AG08395 (cell line): ENCODE measurements at regions not wholly inside any gene's neighbourhood (a gene's known extent, or its start where the extent isn't known, plus 50 kb on each side); places are given as distances from the start of the nearest gene placed in this dataset.
"Not testable (repeated sequence)": the region's sequence is repeated elsewhere in the genome, so short reads cannot be mapped to it uniquely, and the experiment has no call there.

Source experiments
- DNase-seq: peaks from one replicate; pipeline ENCODE4 v3.0.0; 2012; ENCODE audit warnings: mixed read lengths, low spot score

DNA sequence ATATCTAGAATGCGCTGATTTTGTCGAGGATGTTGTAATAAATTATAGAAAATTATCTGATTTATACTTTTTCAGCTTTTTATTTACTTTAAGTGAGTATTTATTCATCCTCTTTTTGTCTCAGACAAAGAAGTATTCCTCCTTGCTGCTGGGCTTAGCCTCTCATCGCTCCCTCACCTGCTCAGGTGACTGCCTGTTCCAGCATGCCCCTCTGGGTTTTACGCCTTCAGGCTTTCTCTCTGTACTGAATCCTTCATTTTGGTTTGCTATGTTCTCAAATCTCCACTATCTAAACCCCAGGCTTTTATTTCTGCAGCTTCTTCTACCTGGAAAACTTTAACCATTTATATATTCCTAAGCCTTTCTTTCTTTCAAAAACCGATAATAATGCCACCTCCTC, 1650.9 kb upstream of the SEL1L start:
- DNase-seq, result no peak

DNA sequence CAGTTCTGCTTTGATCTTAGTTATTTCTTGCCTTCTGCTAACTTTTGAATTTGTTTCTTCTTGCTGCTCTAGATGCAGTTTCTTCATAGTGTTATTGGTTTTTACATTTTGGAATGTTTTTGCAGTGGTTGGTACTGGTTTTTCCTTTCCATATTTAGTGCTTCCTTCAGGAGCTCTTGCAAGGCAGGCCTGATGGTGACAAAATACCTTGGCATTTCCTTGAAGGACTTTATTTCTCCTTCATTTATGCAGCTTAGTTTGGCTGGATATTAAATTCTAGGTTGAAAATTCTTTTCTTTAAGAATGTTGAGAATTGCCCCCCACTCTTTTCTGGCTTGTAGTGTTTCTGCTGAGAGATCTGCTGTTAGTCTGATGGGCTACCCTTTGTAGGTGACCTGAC, 1654.7 kb upstream of the SEL1L start:
- DNase-seq, result not testable (repeated sequence)

DNA sequence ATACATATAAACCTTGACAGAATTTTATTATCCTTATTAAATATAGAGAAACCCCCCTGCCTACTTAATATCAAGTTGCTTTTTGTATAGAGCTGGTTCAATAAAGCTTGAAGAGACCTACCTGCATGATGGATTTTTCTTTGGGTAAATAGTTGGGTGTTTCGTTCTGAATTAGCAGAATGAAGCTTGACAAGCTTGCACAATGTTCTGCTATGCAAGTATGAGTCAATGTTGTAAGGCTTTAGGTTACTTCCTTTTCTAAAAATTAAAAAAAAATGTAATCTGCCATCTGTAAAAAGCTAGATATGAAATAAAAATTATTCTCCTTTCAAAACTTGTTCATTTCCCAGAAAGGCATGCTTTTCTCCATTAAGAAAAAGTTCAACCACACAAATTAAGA, 1662.6 kb upstream of the SEL1L start:
- DNase-seq, result no peak

DNA sequence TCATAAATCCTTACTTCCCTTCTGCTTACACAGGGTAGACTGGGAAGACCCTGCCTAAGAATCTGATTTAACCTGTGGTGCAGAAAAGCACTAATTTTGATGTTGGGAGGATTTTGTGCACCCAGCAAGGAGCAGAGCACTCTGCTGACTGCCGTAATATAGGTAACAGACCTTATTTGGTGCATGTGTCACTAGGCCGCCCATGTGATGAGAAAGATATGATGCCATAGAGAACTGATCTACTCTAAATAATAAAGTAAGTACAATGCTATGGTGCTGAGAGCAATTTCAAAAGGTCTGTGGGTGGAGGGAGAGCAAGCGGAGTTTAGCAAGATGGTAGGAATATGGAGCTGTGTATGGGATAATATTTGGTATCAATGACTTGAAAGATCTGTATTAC, 1663.6 kb upstream of the SEL1L start:
- no peak for DNase-seq

DNA sequence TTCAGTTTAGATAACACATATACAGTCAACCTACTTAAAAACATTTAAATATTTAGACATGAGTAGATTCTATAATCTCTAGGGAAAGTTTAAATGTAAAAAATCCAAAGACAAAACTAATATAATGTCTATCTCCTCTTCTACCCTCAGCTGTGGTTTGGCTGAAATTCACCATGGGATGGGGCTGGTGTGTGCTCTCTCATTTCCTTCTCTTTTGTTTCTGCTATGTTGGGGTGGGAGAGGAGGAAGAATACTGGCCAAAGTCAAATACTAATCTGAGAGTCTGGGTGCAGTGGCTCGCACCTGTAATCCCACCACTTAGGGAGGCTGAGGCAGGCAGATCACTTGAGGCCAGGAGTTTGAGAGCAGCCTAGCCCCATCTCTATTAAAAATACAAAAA, 1673.9 kb upstream of the SEL1L start:
- no peak for DNase-seq

DNA sequence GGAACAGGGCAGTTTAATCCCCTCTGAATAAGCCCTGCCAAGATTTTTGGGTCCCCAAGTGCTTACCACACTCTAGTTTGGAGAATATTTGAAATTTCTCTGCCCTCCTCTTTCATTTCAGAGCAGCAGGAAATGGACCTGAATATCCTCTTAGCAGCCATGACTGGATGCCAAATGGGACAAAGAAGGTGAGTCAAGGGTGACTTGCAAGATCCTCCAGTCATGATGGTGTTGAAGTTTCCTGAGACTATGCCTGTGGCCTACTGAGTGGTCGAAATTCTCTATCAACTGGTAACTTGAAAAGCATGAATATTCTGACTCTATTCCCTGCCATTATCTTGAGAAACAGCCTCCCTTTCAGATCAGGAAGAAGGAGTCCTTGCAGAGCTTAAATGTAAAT, 1674.7 kb upstream of the SEL1L start:
- no peak for DNase-seq

DNA sequence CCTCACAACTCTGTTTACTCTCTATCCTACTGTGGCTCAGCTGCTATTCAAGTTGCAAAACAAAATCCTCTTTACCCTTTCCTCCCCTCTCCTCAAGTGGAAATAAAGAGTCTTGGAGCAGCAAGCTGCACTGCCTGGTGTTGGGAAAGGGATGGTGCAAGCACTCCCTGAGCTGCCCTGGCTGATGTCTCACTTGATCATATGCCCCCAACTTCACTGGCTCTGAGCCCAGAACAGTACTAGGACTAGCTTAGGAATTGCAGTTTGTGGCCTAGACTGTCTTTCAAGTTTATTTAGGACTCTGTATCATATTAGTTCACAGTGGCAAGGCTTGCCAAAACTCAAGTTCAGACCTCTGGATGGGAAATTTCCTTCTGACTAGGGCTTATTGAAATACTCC, 1683.8 kb upstream of the SEL1L start:
- DNase-seq, result peak; percentile 48

DNA sequence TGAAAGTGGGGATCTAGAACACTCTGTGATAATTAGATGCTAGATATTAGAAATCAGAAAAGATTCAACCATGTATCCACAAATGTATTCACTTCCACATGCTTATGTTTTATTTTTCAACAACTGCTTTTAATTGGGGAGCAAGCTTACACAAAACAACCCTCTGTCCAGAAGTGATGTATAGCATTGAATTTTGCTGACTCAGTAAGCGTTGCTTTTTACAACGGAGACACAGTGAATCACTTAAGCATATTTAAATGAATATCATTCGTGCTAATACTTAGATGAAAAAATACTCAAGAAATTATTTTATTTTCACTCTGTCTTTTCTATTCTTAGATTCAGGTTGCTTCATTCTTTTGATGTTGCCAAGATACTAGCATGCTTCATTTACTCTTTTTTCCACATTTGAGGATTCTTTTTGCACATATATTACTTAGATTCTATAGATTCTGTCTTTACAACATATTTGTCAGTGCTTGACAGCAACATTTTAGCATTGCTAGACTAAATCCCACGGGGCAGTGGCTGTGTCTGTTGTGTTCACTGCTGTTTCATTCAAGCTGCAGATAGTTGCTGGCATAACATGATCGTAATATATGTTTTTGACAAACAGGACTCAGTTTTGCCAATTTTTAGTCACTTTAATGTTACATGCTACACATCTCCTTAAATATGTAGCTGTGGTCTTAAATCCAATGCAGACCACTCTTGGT, 1714.4 kb upstream of the SEL1L start:
- DNase-seq, result no peak

DNA sequence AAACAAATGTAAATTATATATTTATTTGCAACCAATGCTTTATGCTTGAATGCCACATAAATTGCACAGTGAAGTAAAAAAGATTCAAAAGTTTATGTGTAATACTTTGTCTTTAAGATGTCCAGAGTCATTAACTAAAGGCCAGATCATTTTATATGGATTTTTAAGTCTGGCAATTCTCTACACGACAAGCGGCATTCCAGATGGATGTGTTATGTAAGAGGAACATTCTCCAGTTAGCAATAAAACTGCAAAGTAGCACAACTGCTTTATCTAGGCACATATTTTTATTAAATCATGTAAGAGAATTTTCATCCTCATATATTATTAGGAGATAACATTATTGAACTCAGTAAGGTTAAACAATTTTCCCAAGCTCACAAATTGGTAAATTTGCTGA, 1717.7 kb upstream of the SEL1L start:
- DNase-seq, result no peak

DNA sequence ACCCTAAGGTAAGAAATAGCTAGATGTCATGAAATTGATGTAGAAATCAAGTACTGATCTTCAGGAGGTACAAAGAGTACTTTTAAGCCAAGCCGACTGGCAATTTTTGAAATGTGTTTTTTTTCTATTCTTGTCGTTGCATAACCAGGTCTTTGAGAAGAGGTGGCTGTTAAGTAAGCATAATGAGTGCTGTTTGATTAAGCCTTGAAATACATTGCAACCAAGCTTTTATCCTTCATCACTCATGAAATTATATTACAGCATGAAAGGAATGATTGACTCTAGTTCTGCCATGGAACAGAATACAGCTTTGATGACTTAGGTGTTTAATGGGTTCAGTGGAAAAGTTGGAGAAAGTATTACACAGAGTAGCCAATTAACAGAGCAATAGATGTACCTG, 1720.2 kb upstream of the SEL1L start:
- no peak for DNase-seq

DNA sequence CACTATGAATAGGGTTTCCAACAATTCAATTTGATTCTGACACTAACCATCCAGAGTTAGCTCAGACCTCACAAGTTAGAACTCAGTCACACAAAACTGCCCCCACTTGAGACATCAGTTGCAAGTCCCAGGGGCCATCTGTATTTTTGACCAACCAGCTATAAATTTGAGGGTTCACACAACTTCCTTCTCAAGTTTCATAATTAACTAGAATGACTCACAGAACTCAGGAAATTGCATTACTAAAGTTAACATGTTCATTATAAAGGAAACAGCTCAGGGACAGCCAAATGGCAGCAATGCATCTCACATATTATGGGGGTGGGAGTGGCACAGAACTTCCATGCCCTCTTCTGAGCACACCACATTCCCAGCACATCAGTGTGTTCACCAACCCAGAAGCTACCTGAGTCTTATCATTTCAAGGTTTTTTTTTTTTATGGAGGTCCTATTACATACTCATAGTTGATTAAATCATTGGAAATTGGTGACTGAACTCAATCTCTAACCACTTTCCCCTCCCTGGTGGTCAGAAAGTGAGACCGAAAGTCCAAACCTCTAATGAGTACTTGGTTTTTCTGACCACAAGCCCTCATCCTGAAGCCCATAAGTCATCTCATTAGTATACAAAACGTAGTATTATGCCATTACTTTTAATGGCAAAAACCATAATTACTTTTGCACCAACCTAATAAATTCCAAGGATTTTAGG, 1721.5 kb upstream of the SEL1L start:
- DNase-seq, result no peak

DNA sequence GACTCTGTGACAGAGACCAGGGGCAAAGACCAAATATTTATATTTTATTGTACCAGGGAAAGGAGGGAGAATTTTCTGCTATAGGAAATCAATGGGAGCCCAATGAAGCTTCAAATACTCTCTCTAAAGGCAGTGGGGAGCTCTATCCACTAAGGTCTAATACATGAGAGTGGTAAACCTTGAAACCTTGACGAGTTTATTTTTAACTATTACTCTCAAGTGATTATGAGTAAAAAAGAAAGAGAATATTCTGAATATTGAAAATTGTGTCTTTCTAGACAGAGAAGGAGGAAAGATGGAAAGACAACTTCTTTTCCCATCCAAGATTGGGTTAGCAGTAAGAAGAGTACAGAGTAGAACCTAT, 1722.1 kb upstream of the SEL1L start:
- DNase-seq, result no peak

DNA sequence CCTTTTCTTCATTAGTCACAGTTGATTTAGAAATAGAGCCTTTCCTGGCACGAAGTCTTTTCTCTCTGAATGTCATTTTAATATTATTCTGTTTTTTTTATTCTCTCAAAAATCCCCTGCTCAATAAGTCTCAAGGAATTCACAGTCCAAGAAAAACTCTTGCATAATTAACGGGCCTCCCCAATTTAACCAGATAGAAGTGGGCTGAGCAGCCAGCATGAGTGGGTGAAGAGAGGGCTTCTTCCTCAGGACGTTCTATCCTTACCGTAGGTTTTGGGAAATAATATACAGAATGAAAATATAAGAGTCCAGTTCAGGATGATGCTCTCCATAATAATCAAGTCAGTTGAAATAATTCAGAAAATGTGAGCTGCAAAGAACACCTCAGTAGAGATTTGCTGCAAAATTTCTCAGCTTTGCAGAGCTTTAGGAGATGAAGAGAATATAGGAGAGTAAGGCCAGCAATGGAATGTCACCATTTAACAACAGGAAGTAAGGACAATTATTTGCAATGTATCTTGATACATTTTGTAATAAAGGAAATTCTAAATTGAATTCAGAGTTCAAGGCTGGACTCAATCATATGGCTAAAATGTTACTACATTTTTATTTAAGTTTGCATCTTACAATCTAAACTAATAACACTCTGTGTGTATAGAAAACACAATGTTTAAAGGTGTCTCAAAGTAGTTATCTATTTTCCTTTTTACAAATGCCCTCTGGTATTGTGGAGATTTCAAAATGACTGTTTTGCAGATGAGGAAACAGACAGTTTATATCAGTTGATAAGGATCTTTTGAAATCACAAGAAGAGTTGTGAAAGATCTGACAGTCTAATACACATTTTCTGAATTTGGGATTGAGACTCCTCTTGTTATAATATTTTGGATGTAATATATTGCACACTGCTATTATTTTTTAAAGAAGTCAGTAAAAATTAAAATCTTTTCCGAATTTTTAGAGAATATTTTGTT, 1724.1 kb upstream of the SEL1L start:
- DNase-seq, result no peak

DNA sequence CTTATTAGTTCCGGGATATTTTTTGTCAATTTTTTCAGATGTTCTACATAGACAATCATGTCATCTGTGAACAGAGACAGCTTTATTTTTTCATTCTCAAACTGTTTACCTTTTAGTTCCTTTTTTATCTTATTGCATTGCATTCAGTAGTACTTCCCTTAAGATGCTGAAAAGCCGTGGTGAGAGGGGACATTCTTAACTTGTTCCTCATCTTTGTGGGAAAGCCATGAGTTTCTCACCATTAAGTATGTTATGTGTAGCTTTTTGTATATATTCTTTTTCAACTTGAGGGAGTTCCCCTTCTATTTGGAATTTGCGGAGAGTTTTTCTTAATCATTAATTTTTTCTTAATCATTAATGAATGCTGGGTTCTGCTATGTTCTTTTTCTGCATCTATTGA, 1727.1 kb upstream of the SEL1L start:
- DNase-seq, result no peak

DNA sequence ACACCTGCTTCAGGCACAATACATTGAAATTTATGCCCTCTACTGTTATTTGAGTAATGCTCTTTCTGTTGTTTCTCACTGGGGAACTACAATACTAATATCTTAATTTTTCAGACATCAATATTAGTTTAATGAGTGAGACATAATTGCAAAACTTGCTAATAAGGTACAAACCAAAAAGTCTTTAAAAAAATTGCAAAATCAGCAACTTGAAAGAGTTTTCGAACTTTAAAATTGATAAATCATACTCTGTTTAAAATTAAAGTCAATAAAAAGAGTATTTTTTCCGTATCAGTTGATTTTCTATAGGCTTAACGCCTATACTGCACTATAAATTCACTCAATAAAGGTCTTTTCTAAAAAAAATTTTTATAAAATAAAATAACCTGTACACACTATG, 1735.9 kb upstream of the SEL1L start:
- DNase-seq, result no peak

DNA sequence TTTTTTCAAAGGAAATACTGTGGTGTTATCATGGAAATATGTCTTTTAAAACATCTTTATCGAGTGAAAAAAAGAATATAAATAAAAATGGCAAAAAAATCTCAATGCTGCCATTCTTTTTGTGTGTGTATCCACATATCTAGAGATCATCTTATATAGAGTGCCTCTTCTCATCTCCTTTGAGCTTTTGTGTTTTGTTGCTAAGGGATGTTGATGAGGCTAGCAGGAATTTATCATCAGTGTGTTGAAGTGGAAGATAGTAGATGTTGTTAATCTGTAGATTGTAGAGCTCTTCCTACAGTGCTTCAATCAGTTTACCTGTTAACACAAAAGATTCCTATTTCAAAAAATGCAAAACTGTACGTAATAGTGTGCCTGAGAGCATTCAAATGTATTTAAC, 1738.0 kb upstream of the SEL1L start:
- no peak for DNase-seq

DNA sequence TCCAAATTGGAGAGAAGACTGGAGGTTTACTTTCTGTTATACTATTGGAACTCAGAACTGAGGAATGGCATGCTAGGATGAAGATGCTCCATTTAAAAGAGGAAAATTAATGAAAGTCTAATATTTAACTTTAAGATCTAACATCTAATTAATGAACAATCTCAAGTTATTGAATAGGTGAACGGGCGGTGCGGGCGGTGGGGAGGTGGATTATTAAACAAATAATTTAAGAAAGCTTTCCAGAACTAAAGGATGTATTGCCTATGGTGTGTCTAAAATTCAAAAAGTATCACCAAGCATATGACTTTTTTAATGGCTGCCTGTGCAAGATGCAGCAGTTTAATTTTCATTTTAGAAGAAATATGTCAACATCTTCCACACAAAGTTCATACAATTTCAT, 1747.1 kb upstream of the SEL1L start:
- DNase-seq, result no peak

DNA sequence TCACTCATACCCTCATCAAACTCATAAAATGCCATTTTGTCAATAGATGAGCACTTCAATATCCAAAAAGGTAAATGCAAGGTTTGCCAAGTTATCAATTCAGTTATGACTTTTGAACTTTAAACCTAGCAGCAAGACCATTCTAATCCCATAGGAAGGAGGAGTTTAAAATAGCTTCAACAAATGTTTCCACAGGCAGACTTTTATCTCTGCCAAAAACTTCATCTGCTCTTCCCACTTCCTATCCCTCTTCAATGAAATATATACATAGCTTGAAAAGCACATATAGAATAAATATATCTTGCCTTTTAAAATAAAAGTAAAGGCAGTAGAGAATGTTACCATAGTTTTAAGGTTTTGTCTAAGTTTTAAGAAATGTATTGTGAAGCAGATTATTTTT, 1749.1 kb upstream of the SEL1L start:
- DNase-seq, result no peak

DNA sequence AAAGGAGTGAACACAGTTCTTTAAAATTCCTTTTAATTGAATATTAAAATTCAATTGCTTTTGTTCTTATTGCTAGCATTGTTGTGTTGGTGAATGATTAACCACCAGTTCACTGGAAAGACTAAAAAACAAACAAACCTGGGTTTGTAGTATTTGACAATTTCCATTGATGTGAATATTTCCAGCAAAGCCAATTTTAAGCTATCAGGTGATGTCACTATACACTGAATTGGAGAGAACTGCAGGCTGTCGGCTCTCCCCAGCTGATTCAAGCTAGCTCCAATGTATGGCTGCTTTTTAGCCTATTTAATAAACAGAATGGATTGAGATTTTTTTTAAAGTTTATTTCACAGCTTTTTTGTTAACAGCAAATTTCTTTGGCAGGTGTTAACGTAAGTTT, 1753.6 kb upstream of the SEL1L start:
- DNase-seq, result no peak

DNA sequence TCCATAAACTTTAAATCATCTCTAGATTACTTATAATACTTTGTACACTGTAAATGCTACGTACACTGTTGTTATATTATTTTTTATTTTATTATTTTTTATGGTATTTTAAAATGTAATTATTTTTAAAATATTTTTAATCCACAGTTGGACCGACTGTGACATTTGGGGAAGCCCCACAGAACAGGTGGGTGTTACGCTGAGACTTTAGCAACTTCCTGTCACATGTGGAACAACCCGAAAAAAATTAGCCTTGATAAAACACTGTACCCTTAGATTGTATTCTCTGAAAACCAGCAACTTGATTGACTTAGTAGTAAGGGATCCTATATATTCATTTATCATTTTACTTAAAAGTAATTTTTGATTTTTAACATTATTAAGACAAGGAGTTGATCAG, 1755.7 kb upstream of the SEL1L start:
- DNase-seq, result no peak

DNA sequence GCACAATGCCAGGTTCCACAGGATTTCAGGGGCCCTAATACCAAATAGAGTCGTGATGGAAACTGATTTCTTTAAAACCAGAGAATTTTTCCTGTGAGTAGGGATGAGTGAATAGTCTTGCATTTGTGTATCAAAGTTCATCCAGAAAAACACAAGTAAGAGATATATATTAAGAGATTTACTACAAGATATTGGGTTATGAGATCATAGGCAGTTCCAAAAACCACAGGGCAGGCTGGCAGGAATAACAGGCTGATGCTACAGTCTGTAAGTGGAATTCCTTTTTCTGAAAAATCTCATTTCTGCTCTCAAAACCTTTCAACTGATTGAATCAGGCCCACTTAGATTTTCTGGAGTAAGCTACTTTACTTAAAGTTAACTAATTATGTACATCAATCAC, 1756.2 kb upstream of the SEL1L start:
- DNase-seq, result peak; percentile 4

DNA sequence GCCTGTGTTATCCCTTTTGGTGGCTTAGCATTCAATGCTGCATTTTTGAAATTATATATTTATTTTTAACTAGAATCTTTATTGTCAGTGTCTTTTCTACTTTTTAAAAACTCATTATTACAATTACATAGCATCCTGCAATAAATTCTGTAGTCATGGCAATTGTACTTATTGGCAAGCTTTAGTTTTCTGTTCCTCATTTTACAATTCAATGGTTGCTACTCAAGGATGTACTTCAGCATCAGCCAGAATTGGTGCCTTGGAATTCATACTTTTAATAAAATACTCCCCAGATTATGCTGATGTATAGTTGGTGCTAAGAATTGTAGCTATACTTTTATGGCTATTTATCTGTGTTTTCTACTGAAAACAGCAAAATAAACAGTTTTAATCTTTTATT, 1756.8 kb upstream of the SEL1L start:
- no peak for DNase-seq

DNA sequence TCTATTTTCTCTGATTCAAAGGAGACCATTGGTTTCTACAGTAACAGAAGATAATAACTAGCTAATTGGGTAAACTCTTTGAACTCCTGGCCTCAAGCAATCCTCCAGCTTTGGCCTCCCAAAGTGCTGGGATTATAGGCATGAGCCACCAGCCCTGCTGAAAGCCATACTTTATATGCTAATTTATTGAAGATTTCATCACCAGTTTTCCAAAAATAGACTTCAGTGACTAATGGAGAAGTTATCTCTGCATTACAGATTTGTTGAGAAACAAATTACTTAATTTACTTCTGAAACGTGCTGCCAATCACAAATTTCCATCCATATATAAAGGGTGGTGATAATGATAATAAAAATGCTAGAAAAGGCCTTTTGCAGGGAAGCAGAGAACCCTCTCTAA, 1758.1 kb upstream of the SEL1L start:
- no peak for DNase-seq
